Right lobe of liver (tissue), 4 donors: ENCODE measurements at regions not wholly inside any gene's neighbourhood (a gene's known extent, or its start where the extent isn't known, plus 50 kb on each side); places are given as distances from the start of the nearest gene placed in this dataset.

Experiments
- CTCF ChIP-seq, 4 donors: fragments of 200-600 bp in 3 of 4; fragments of 450-650 bp in 1 of 4; IDR thresholded peaks; one replicate each; pipeline versions ENCODE4 v1.5.1 to v1.8.0; 2016 to 2022; ENCODE audit warnings: antibody characterized with exemption in 4 of 4, mild to moderate bottlenecking in 2 of 4
- POLR2A ChIP-seq: fragments of 450-650 bp; IDR thresholded peaks from one replicate; pipeline ENCODE4 v1.6.1; 2017; ENCODE audit warnings: antibody characterized with exemption, mild to moderate bottlenecking
- donor health status: DM: no; HTN: no; CAD: no.
- donor health status: DM: no; HTN: no; CAD: no.
- donor health status: DM: no; HTN: yes; CAD: no.

- TF ChIP-seq CTCF (IDR thresholded peaks at IDR 0.05) (no peak), POLR2A (no peak)
Observed at GRCh38 chr5:174197929-174198328, 152.4 kb downstream of the NSG2 start.
